GM12872 (cell line): ENCODE measurements at regions not wholly inside any gene's neighbourhood (a gene's known extent, or its start where the extent isn't known, plus 50 kb on each side); places are given as distances from the start of the nearest gene placed in this dataset.

ENCODE experiments used
- CTCF ChIP-seq: IDR thresholded peaks from 3 replicates; pipeline ENCODE4 v1.5.1; 2011; ENCODE audit warnings: low read depth, mild to moderate bottlenecking, low read length, moderate library complexity; ENCODE audit not compliant: insufficient read depth

- TF ChIP-seq CTCF: no peak
These were observed 645.1 kb downstream of the TBC1D22A start for GRCh38 chr22:47407461-47408025.

GRCh38 chr22:47406896-47407295 is 644.4 kb downstream of the TBC1D22A start:
- TF ChIP-seq CTCF: no peak

GRCh38 chr22:47406180-47406834 is 643.9 kb downstream of the TBC1D22A start:
- TF ChIP-seq CTCF: no peak

- TF ChIP-seq CTCF: no peak
These were observed 640.6 kb downstream of the TBC1D22A start for GRCh38 chr22:47402876-47403525.

- TF ChIP-seq CTCF: no peak
These were observed 639.7 kb downstream of the TBC1D22A start for GRCh38 chr22:47401976-47402770.

GRCh38 chr22:47401592-47401898 is 639.1 kb downstream of the TBC1D22A start:
- TF ChIP-seq CTCF: no peak
